Ovary (tissue), 7 donors: ENCODE measurements at regions not wholly inside any gene's neighbourhood (a gene's known extent, or its start where the extent isn't known, plus 50 kb on each side); places are given as distances from the start of the nearest gene placed in this dataset.

ENCODE experiments used
- DNase-seq, 5 donors: peaks; one replicate each; pipeline ENCODE4 v3.0.0-alpha.2; 2019 to 2020
- H3K27ac ChIP-seq, 2 donors: fragments of 200-600 bp; one replicate each; pipeline versions ENCODE4 v1.5.1 to v1.8.0; 2019 to 2022
- H3K27me3 ChIP-seq: fragments of 200-600 bp; one replicate; pipeline ENCODE4 v1.8.0; 2022
- H3K36me3 ChIP-seq: fragments of 200-600 bp; sonication (generic); one replicate; pipeline ENCODE4 v1.5.1; 2019
- H3K4me1 ChIP-seq: one replicate; pipeline ENCODE4 v1.8.1; 2013; ENCODE audit warnings: mild to moderate bottlenecking, moderate library complexity; ENCODE audit not compliant: insufficient read depth
- H3K4me3 ChIP-seq: fragments of 200-600 bp; sonication (generic); one replicate; pipeline ENCODE4 v1.5.1; 2017
- H3K9me3 ChIP-seq, 2 donors: fragments of 200-600 bp in 1 of 2; sonication (generic) in 1 of 2; one replicate each; pipeline versions ENCODE4 v1.5.1 to v1.8.1; 2013 to 2019; ENCODE audit warnings: mild to moderate bottlenecking in 1 of 2, moderate library complexity in 1 of 2
- CTCF ChIP-seq, 3 donors: fragments of 450-650 bp in 2 of 3; fragments of 200-600 bp in 1 of 3; IDR thresholded peaks; one replicate each; pipeline versions ENCODE4 v1.5.1 to v1.8.0; 2016 to 2022; ENCODE audit warnings: antibody characterized with exemption in 3 of 3, mild to moderate bottlenecking in 1 of 3
- EP300 ChIP-seq: sonication (generic); formaldehyde crosslinking; IDR thresholded peaks from one replicate; pipeline ENCODE4 v1.6.1; 2017; ENCODE audit warnings: antibody characterized with exemption
- POLR2A ChIP-seq: fragments of 450-650 bp; IDR thresholded peaks from one replicate; pipeline ENCODE4 v1.6.1; 2017; ENCODE audit warnings: antibody characterized with exemption, mild to moderate bottlenecking, moderate library complexity
- WGBS, 3 donors: extraction: QIAGEN DNeasy Blood & Tissue Kit in 1 of 3; methylation state at CpG; one replicate each; pipeline versions ENCODE4 v1.1.5 to v1.1.7; 2013 to 2017; 5-methylcytosine and 5-hydroxymethylcytosine counted together
- intact Hi-C, 4 donors: fragments of 100-400 bp; cut with DNase I; formaldehyde crosslinking; loops; one replicate each; pipeline versions ENCODE4 v1.11.0 to v1.15.1; 2022 to 2023
- donor health status: DM: no; HTN: no; CAD: no; lungs with moderate emphysema.
- donor health status: DM: no; HTN: no; CAD: no.
- donor health status: Bipolar disorder and iron deficiency.
- donor health status: DM: no; HTN: no; CAD: no.
- donor health status: DM: yes; HTN: yes; CAD: no.

GRCh38 chr4:155607481-155607880 is 59.2 kb upstream of the GUCY1A1 start:
- DNase-seq, result no peak
- no peak overlapping the region for H3K27ac ChIP-seq
- TF ChIP-seq CTCF (IDR thresholded peaks at IDR 0.05) (no peak), POLR2A (no peak), EP300 (no peak)
- no peaks in the 10 kb centered on the region for H3K4me1 ChIP-seq
- intact Hi-C loops, result no loop called here
- no peaks in the 10 kb centered on the region for H3K36me3 ChIP-seq
- 97 to 100% (median 97%) methylated on average over 1 of the region's 1 CpG for WGBS, 3 donors
- H3K4me3 ChIP-seq, result no peak overlapping the region
- no peaks in the 10 kb centered on the region for H3K9me3 ChIP-seq
- H3K27me3 ChIP-seq, result no peaks in the 10 kb centered on the region

- Histone ChIP-seq H3K36me3 (no peaks in the 10 kb centered on the region), H3K4me1 (no peaks in the 10 kb centered on the region), H3K27me3 (no peaks in the 10 kb centered on the region), H3K27ac (no peak overlapping the region), H3K9me3 (no peaks in the 10 kb centered on the region), H3K4me3 (no peak overlapping the region)
- TF ChIP-seq EP300 (no peak), POLR2A (no peak), CTCF (IDR thresholded peaks at IDR 0.05) (no peak)
- DNase-seq, result peak in 1 of 5 donors; percentile 39
- 13 to 56% (median 55%) methylated on average over 4 of the region's 4 CpGs for WGBS, 3 donors
- intact Hi-C loops, result no loop called here
Observed at GRCh38 chr4:155604718-155605626, 61.7 kb upstream of the GUCY1A1 start.

GRCh38 chr4:155603360-155603891 is 63.2 kb upstream of the GUCY1A1 start:
- intact Hi-C loops, result no loop called here
- no peaks in the 10 kb centered on the region for H3K4me1 ChIP-seq
- 94 to 96% (median 95%) methylated on average over 6 of the region's 6 CpGs for WGBS, 3 donors
- H3K36me3 ChIP-seq, result no peaks in the 10 kb centered on the region
- no peak overlapping the region for H3K27ac ChIP-seq
- TF ChIP-seq POLR2A (no peak), EP300 (no peak), CTCF (IDR thresholded peaks at IDR 0.05) (no peak)
- no peak overlapping the region for H3K4me3 ChIP-seq
- no peaks in the 10 kb centered on the region for H3K27me3 ChIP-seq
- no peak for DNase-seq
- H3K9me3 ChIP-seq, result no peaks in the 10 kb centered on the region

GRCh38 chr4:155602351-155603140 is 64.1 kb upstream of the GUCY1A1 start:
- H3K9me3 ChIP-seq, result no peaks in the 10 kb centered on the region

More at GRCh38 chr4:155602351-155603140, 64.1 kb upstream of the GUCY1A1 start:
- no peak for DNase-seq
- 86 to 91% (median 87%) methylated on average over 3 of the region's 3 CpGs for WGBS, 3 donors
- Histone ChIP-seq H3K4me1 (no peaks in the 10 kb centered on the region), H3K27ac (no peak overlapping the region), H3K27me3 (no peaks in the 10 kb centered on the region), H3K4me3 (no peak overlapping the region), H3K36me3 (no peaks in the 10 kb centered on the region)
- no peak for TF ChIP-seq POLR2A
- no peak for TF ChIP-seq CTCF (IDR thresholded peaks at IDR 0.05)
- no peak for TF ChIP-seq EP300
- intact Hi-C loops, result no loop called here
